GM13976 (cell line): ENCODE measurements at regions not wholly inside any gene's neighbourhood (a gene's known extent, or its start where the extent isn't known, plus 50 kb on each side); places are given as distances from the start of the nearest gene placed in this dataset.
"Not testable (repeated sequence)": the region's sequence is repeated elsewhere in the genome, so short reads cannot be mapped to it uniquely, and the experiment has no call there.

ENCODE experiments used
- DNase-seq: peaks from one replicate; pipeline ENCODE4 v3.0.0; 2012; ENCODE audit warnings: low spot score
- CTCF ChIP-seq: IDR thresholded peaks from 2 replicates; pipeline ENCODE4 v1.5.1; 2012; ENCODE audit warnings: borderline replicate concordance, mild to moderate bottlenecking; ENCODE audit not compliant: insufficient read depth; ENCODE audit errors: extremely low read depth, missing control alignments, control extremely low read depth
- in situ Hi-C: fragments of 300-500 bp; cut with MboI; formaldehyde crosslinking; loops from one replicate; pipeline ENCODE4 v1.12.0; 2022; ENCODE audit warnings: low sequenced_read_pairs, mixed read lengths, inconsistent platforms; ENCODE audit not compliant: unreplicated experiment

GRCh38 chr11:50170115-50170514 is 137.4 kb downstream of the OR4C45 start:
- TF ChIP-seq CTCF, result no peak
- DNase-seq, result no peak
- in situ Hi-C loops, result no loop called here

GRCh38 chr11:50174189-50174588 is 141.5 kb downstream of the OR4C45 start:
- TF ChIP-seq CTCF, result no peak
- no peak for DNase-seq

GRCh38 chr11:50174975-50175374 is 142.3 kb downstream of the OR4C45 start:
- in situ Hi-C loops, result no loop called here
- no peak for TF ChIP-seq CTCF
- DNase-seq, result no peak

More at GRCh38 chr11:50174189-50174588, 141.5 kb downstream of the OR4C45 start:
- in situ Hi-C loops, result no loop called here

- in situ Hi-C loops, result no loop called here
These were observed 146.1 kb downstream of the OR4C45 start for GRCh38 chr11:50178737-50179136.

GRCh38 chr11:50181334-50181733 is 148.7 kb downstream of the OR4C45 start:
- DNase-seq, result no peak
- in situ Hi-C loops, result no loop called here
- no peak for TF ChIP-seq CTCF

More at GRCh38 chr11:50178737-50179136, 146.1 kb downstream of the OR4C45 start:
- no peak for TF ChIP-seq CTCF
- DNase-seq, result no peak

- no peak for TF ChIP-seq CTCF
- in situ Hi-C loops, result no loop called here
- no peak for DNase-seq
These were observed 149.8 kb downstream of the OR4C45 start for GRCh38 chr11:50182486-50182885.

GRCh38 chr11:50183170-50183569 is 150.5 kb downstream of the OR4C45 start:
- DNase-seq, in situ Hi-C loops: not testable (repeated sequence)

- DNase-seq, result no peak
- in situ Hi-C loops, result no loop called here
- TF ChIP-seq CTCF, result no peak
These were observed 153.5 kb downstream of the OR4C45 start for GRCh38 chr11:50186146-50186545.
